ENCODE measurements at regions not wholly inside any gene's neighbourhood (a gene's known extent, or its start where the extent isn't known, plus 50 kb on each side); places are given as distances from the start of the nearest gene placed in this dataset.

- no peak for DNase-seq
Measured at GRCh38 chr16:47967374-47967773, 188.4 kb downstream of the ABCC12 start.

DNA sequence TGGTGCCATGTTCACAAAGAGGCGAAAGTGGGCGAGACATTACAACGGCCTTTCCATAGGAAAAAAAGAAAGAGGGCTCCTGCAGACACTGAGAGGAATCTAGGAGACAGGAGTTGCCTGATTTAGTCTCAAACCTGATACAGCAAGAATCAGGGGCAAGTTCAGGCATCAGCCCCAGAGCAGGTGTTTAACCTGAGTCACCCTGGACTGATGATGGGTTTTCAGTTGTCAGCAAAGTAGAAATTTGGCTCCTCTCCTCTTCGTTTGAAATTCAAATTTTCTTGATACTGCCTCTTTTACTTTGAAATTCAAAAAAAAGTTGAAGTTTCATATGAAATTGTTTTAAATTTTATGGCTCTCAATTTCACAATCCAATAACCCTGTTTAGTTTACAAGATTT is 189.5 kb downstream of the ABCC12 start:
- DNase-seq = no peak

- no peak for DNase-seq
Measured at GRCh38 chr16:47965439-47965838, 190.4 kb downstream of the ABCC12 start.

GRCh38 chr16:47958726-47959125 is 197.1 kb downstream of the ABCC12 start:
- no peak for DNase-seq

- no peak for DNase-seq
Measured at GRCh38 chr16:47956916-47957315, 198.9 kb downstream of the ABCC12 start.

- no peak for DNase-seq
Measured at GRCh38 chr16:47949714-47950113, 206.1 kb downstream of the ABCC12 start.

DNA sequence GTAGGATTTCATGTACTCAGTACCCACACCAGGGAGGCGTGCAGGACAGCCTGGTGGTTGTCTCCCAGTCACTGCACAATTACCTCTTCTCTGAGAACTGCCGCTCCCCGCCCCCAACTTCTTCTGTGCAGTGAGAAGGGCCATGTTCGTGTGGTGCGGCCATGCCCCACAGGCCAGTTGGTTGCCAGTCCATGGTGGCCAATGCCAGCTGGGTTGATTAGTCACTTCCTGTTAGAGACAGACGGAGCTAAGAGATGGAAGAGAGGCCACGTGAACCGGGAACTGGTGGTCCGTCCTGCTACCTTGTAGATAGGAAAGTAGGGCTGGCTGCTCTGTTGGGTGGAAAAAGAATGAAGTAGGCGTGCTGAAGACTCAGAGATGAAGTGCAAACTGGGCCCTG is 206.5 kb downstream of the ABCC12 start:
- no peak for DNase-seq

GRCh38 chr16:47947723-47948122 is 208.1 kb downstream of the ABCC12 start:
- no peak for DNase-seq

DNA sequence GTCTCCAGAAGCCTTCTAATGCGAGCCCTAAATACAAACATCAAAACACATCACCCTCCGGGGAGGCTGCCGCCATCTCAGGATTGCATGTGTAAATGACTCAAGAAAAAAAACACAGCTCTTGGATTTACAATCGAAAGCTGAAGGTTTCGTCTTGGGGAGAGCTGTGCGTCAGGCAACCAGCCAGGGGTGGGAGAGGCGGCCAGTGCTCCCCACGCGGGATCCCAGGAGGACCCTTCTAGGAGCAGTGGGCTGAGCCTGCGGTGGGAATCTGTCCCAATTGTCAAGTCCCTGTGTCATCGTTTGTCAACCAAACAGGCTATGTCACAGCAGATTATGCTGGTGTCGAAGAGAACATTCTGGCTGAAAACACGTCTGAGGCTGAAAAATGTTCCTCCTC is 209.7 kb downstream of the ABCC12 start:
- DNase-seq = no peak

- no peak for DNase-seq
Measured at GRCh38 chr16:47944589-47944988, 211.2 kb downstream of the ABCC12 start.

DNA sequence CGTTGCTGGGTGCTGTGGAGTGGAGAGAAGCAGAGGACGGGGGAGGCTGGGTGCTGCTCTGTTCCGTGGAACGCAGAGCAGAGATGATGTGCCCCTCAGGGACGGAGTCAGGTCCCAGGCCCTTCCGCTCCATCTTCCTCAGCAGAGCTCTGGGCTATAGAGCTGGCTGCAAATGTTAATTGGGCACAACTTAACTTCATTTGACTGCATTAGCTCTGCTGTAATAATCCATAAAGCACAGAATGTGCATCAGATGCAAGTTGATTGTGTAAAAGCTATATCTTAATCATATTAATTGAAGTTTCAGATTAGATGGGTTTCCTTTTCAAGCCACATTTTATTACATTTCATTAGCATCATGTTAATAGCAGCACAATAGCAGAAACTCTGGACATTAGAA is 212.6 kb downstream of the ABCC12 start:
- DNase-seq = no peak

GRCh38 chr16:47940466-47940865 is 215.3 kb downstream of the ABCC12 start:
- no peak for DNase-seq

DNA sequence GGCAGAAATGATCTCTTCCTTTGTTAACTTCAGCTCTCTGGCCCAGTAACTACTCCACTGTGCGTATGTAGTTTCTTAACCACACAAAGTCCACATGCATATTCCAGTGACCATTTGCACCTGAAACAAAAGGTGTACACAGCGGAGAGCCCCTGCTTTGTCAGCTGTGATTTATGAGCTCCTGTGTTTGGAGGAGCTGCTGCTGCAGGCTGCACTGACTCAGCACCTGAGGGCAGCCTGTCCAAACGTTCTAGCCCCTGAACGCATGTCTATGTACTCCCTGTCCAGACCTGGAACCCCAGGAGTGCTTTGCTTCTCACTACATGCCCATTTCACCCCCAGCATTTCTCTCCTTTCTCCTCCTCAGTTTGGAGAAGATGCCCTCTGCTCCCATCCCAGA is 216.1 kb downstream of the ABCC12 start:
- no peak for DNase-seq

DNA sequence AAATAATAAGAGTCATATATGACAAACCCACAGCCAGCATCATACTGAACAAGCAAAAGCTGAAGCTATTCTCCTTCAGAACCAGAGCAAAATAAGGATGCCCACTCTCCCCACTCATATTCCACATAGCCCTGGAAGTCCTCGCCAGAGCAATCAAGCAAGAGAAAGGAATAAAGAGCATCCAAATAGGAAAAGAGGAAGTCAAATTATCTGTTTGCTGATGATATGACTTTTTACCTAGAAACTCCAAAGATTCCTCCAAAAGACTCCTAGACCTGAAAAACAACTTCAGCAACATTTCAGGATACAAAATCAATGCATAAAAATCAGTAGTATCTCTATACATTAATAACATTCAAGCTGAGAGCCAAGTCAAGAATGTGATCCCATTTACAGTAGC is 217.5 kb downstream of the ABCC12 start:
- DNase-seq = no peak

- DNase-seq = no peak
Measured at GRCh38 chr16:47928008-47928407, 227.8 kb downstream of the ABCC12 start.

DNA sequence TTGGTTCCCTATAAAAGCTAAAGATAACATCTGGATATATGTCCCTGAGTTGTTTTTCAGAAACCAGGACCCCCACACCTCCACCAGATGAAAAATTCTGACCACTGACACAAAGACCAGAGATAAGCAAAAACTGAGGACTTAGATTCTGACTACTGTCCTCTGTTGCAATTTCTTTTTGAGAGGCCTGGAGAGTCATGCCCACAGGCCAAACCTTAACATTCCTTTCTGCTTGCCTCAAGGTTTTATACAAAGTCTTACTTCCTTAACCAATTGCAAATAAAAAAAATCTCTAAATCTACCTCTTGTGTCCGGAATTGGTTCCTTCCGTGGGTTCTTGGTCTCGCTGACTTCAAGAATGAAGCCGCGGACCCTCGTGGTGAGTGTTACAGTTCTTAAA is 228.5 kb downstream of the ABCC12 start:
- DNase-seq = no peak

GRCh38 chr16:47925811-47926460 is 229.9 kb downstream of the ABCC12 start:
- DNase-seq = no peak

DNA sequence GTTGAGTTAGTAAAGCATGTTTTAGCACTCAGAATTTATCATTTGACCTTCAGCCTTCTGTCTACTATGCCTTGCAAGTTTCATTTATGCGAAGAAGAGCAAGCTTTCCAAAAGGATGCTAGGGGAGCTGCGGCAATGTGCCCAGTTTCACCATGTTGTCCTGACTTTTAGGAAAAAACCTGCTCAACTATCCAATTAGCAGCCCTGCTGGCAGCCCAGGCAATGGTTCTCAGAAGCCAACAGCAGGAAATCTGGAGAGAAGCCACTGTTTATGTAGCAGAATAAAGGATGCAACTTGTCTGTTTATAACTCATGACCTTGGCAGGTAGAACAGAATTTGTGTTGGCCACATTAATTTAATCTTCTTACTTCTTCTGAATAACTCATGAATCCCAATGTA is 230.8 kb downstream of the ABCC12 start:
- no peak for DNase-seq

- no peak for DNase-seq
Measured at GRCh38 chr16:47921535-47921934, 234.3 kb downstream of the ABCC12 start.

DNA sequence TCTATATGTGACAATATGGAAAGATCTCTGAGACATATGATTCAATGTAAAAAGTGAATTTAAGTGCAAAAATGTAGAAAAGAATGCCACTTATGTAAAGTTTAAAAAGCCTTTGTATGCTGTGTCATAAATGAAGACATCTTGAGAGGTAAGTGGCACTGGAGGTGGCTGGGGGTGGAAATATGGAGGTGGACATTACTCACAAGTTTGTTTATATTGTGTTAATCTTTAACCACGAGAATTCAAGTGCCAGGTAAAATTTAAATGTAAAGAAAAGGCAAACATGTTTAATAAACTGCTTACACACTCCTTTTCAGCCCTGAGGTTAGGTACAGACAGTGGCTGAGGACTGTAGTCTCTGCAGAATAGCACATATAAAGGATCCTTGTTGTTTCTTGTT is 235.1 kb downstream of the ABCC12 start:
- DNase-seq = no peak

- DNase-seq = no peak
Measured at GRCh38 chr16:47917118-47917517, 238.7 kb downstream of the ABCC12 start.

DNA sequence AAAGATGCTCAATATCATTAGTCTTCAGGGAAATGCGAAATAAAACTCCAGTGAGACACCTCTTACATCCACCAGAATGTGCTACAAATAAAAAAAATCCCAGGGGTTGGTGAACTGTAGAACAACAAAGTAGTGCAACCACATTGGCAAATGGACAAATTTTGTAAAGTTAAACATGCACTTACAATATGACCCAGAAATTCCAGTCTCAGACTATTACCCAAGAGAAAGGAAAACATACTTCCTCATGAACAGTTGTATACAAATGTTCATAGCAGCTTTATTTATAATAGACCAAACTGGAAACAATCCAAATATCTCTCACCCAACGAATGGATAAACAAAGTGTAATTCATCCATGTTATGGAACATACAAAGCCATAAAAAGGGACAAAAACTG is 239.5 kb downstream of the ABCC12 start:
- no peak for DNase-seq

GRCh38 chr16:47907109-47907508 is 248.7 kb downstream of the ABCC12 start:
- DNase-seq = no peak

- no peak for DNase-seq
Measured at GRCh38 chr16:47905771-47906170, 250.0 kb downstream of the ABCC12 start.

GRCh38 chr16:47904691-47905090 is 251.1 kb downstream of the ABCC12 start:
- DNase-seq = no peak

GRCh38 chr16:47903470-47903869 is 252.3 kb downstream of the ABCC12 start:
- no peak for DNase-seq

All from CD4-positive, alpha-beta T cell treated with Interleukin-12 subunit alpha and Interleukin-12 subunit beta, for 1 hour (primary cell).